GM12878 (cell line): ENCODE measurements at regions not wholly inside any gene's neighbourhood (a gene's known extent, or its start where the extent isn't known, plus 50 kb on each side); places are given as distances from the start of the nearest gene placed in this dataset.

Source experiments
- ATAC-seq: fragments of 200-7000 bp; cut with Tn5 transposase; 3 replicates; pipeline ENCODE4 v1.9.1; 2020; ENCODE audit warnings: mild to moderate bottlenecking, moderate library complexity
- BruUV-seq: library from RNA; stranded (reverse); fragments of 400-500 nt; replicated peaks from 2 replicates; lab custom pipeline; 2021; lab: Mats Ljungman, UMichigan
- CTCF ChIA-PET: fragments of 300-600 bp; sonication (Branson Sonifier 250); formaldehyde crosslinking; extraction: SDS; loops from one replicate; lab custom pipeline; 2021; ENCODE audit warnings: inconsistent platforms; lab: Yijun Ruan, JAX
- POLR2A ChIA-PET: fragments of 350-600 bp; formaldehyde crosslinking; extraction: SDS; loops from one replicate; lab custom pipeline; 2021; ENCODE audit warnings: inconsistent platforms; lab: Charles Lee
- RAD21 ChIA-PET: fragments of 300-600 bp; sonication (Branson Sonifier 250); formaldehyde crosslinking; loops from one replicate; lab custom pipeline; 2023; ENCODE audit warnings: antibody characterized with exemption; ENCODE audit not compliant: unreplicated experiment; lab: Charles Lee
- SMC1A ChIA-PET: fragments of 300-600 bp; sonication (Branson Sonifier 250); formaldehyde crosslinking; loops from one replicate; lab custom pipeline; 2023; ENCODE audit not compliant: unreplicated experiment, uncharacterized antibody; lab: Charles Lee
- DNase-seq: peaks from one replicate; pipeline ENCODE4 v3.0.0-alpha.2; 2011; ENCODE audit warnings: low read depth, low spot score
- FAIRE-seq: peaks from 3 replicates; lab custom pipeline; 2011; peaks lifted over from hg19 to GRCh38; lab: Jason Lieb, UNC
- H2AFZ ChIP-seq: 2 replicates; pipeline ENCODE4 v1.6.0; 2011; ENCODE audit warnings: low read depth, low read length, control low read depth; ENCODE audit not compliant: control insufficient read depth
- H3K27ac ChIP-seq: 2 replicates; pipeline ENCODE4 v1.5.1; 2011; ENCODE audit warnings: control low read depth; ENCODE audit not compliant: control insufficient read depth, insufficient read depth
- H3K27me3 ChIP-seq, 2 experiments: replicated peaks in 1 of 2; 2 replicates each; pipeline versions ENCODE4 v1.6.0 to v1.6.1; 2011; ENCODE audit warnings: low read length in 1 of 2; ENCODE audit not compliant: control insufficient read depth in 2 of 2, insufficient read depth in 2 of 2
- H3K36me3 ChIP-seq, 2 experiments: 2 replicates each; pipeline ENCODE4 v1.5.1; 2011; ENCODE audit warnings: low read length in 1 of 2; ENCODE audit not compliant: control insufficient read depth in 2 of 2, insufficient read depth in 2 of 2
- H3K4me1 ChIP-seq: 2 replicates; pipeline ENCODE4 v1.6.1; 2011; ENCODE audit warnings: mild to moderate bottlenecking, low read length, moderate library complexity, mixed read lengths; ENCODE audit not compliant: control insufficient read depth, insufficient read depth
- H3K4me2 ChIP-seq: 2 replicates; pipeline ENCODE4 v1.6.0; 2011; ENCODE audit warnings: control low read depth; ENCODE audit not compliant: control insufficient read depth, insufficient read depth
- H3K4me3 ChIP-seq: fragments of 200-600 bp; sonication (generic); 2 replicates; pipeline ENCODE4 v1.5.1; 2016
- H3K79me2 ChIP-seq: 2 replicates; pipeline ENCODE4 v1.6.0; 2011; ENCODE audit warnings: low read length; ENCODE audit not compliant: control insufficient read depth, insufficient read depth
- H3K9ac ChIP-seq: 2 replicates; pipeline ENCODE4 v1.8.0; 2011; ENCODE audit warnings: low read length, control low read depth, mixed read lengths; ENCODE audit not compliant: control insufficient read depth, insufficient read depth
- H3K9me3 ChIP-seq: replicated peaks from 3 replicates; pipeline ENCODE4 v1.5.1; 2011; ENCODE audit warnings: mild to moderate bottlenecking, low read length; ENCODE audit not compliant: control insufficient read depth, insufficient read depth
- H4K20me1 ChIP-seq: 2 replicates; pipeline ENCODE4 v1.6.0; 2011; ENCODE audit not compliant: control insufficient read depth, insufficient read depth
- BHLHE40 ChIP-seq, 2 experiments: fragments of 450-650 bp in 1 of 2; IDR thresholded peaks; 2 replicates each; pipeline ENCODE4 v1.6.1; 2011 to 2017; ENCODE audit warnings: low read depth in 2 of 2, borderline replicate concordance in 1 of 2, improper control_type of control experiment in 1 of 2, low read length in 1 of 2, mild to moderate bottlenecking in 1 of 2
- DPF2 ChIP-seq: fragments of 450-650 bp; IDR thresholded peaks from 2 replicates; pipeline ENCODE4 v1.6.1; 2017; ENCODE audit warnings: mild to moderate bottlenecking
- FOXM1 ChIP-seq: IDR thresholded peaks from 2 replicates; pipeline ENCODE4 v1.6.1; 2012; ENCODE audit warnings: low read depth, mild to moderate bottlenecking, inconsistent platforms, low read length, moderate library complexity
- GATAD2B ChIP-seq: fragments of 450-650 bp; conservative IDR thresholded peaks from 2 replicates; pipeline ENCODE4 v1.6.1; 2017; ENCODE audit warnings: low read depth, mild to moderate bottlenecking, moderate library complexity
- IKZF1 ChIP-seq: fragments of 450-650 bp; conservative IDR thresholded peaks from 2 replicates; pipeline ENCODE4 v1.6.1; 2017; ENCODE audit warnings: antibody characterized with exemption, mild to moderate bottlenecking
- LARP7 ChIP-seq: fragments of 450-650 bp; IDR thresholded peaks from 2 replicates; pipeline ENCODE4 v1.6.1; 2017; ENCODE audit warnings: mild to moderate bottlenecking
- MEF2B ChIP-seq: fragments of 450-650 bp; IDR thresholded peaks from 2 replicates; pipeline ENCODE4 v1.6.1; 2018; ENCODE audit warnings: mild to moderate bottlenecking, moderate library complexity; ENCODE audit not compliant: partially characterized antibody, poor library complexity, severe bottlenecking
- NBN ChIP-seq: fragments of 450-650 bp; IDR thresholded peaks from 2 replicates; pipeline ENCODE4 v1.6.1; 2016
- POU2F2 ChIP-seq: IDR thresholded peaks from 3 replicates; pipeline ENCODE4 v1.6.1; 2011; ENCODE audit warnings: low read depth, mild to moderate bottlenecking, low read length, borderline replicate concordance
- RAD21 ChIP-seq: IDR thresholded peaks from 2 replicates; pipeline ENCODE4 v1.6.1; 2011; ENCODE audit warnings: mild to moderate bottlenecking, low read depth, low read length, moderate library complexity; ENCODE audit not compliant: insufficient read depth
- SMARCA5 ChIP-seq: fragments of 450-650 bp; IDR thresholded peaks from 2 replicates; pipeline ENCODE4 v1.6.1; 2017; ENCODE audit warnings: mild to moderate bottlenecking
- SMC3 ChIP-seq: IDR thresholded peaks from 2 replicates; pipeline ENCODE4 v1.6.1; 2011; ENCODE audit warnings: low read length, improper control_type of control experiment, borderline replicate concordance
- TCF12 ChIP-seq: IDR thresholded peaks from 2 replicates; pipeline ENCODE4 v1.6.1; 2011; ENCODE audit warnings: low read depth, mild to moderate bottlenecking, low read length
- YY1 ChIP-seq: IDR thresholded peaks from 2 replicates; pipeline ENCODE4 v1.6.1; 2011; ENCODE audit warnings: low read depth, mild to moderate bottlenecking, low read length
- WGBS: methylation state at CpG from one replicate; pipeline ENCODE4 v1.1.6; 2016; ENCODE audit warnings: low lambda C conversion rate; ENCODE audit not compliant: insufficient replicate concordance, insufficient coverage; ENCODE audit errors: missing lambda C conversion rate; 5-methylcytosine and 5-hydroxymethylcytosine counted together
- in situ Hi-C: fragments of 300-500 bp; cut with MboI; formaldehyde crosslinking; loops from 9 replicates; pipeline ENCODE4 v1.14.3; 2018; ENCODE audit warnings: mixed read lengths
- intact Hi-C: fragments of 100-400 bp; cut with micrococcal nuclease; formaldehyde crosslinking; loops from one replicate; pipeline ENCODE4 v1.14.2; 2022; ENCODE audit not compliant: unreplicated experiment
- TF ChIP-seq, protein P1 (sequence below), 3 experiments: IDR thresholded peaks in 2 of 3; conservative IDR thresholded peaks in 1 of 3; 2 replicates each; pipeline ENCODE4 v1.5.1; 2011; ENCODE audit warnings: low read depth in 3 of 3, low read length in 3 of 3, mild to moderate bottlenecking in 3 of 3, control low read depth in 2 of 3, moderate library complexity in 2 of 3, inconsistent platforms in 1 of 3, mixed read lengths in 1 of 3; ENCODE audit not compliant: control insufficient read depth in 2 of 3, insufficient read depth in 1 of 3; ENCODE audit errors: extremely low read depth in 1 of 3

DNA sequence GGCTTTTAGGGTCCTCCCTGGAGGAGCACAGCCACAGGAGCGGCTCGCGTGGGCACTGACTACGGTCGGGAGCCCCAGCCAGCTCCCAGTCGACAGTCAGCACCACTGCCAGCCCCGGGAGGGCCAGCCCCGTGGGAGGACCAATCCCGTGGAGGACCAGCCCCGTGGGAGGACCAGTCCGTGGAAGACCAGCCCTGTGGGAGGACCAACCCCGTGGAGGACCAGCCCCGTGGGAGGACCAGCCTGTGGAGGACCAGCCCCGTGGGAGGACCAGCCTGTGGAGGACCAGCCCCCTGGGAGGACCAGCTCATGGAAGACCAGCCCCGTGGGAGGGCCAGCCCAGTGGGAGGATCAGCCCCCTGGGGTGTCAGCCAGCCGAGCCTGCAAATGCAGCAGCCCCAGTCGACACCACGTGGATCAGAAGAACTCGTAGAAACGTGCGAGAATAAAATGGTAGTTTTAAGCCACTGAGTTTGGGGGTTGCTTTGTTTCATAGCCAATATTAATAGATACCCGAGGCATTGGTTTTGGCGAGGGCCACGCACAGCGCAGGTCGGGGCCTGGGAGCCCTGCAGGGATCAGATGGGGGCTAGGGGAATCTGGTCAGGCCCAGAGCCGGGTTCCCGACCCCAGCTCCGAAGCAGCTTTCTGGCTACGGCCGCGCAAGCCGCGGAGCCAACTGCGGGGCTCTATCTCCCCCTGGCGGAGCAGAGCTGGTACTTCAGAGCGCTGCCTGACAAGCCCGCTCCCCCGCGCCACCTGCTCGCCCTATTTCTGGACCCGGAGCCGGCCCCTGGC, 73.0 kb downstream of the TEX51 start:
- Histone ChIP-seq H4K20me1 (no peaks in the 10 kb centered on the region), H3K4me3 (no peak overlapping the region), H3K36me3 (no peaks in the 10 kb centered on the region), H3K4me2 (peak overlapping the region; percentile 7; the same call in 1 of the 2 replicates)
- SMC1A ChIA-PET, result interaction anchor here (0.7 to 2.4 kb wide), 7 partner anchors 12 to 444 kb away, joined by 3 to 7 read pairs (median 3); no protein-coding TSS in a partner anchor
- no peak for FAIRE-seq
- BruUV-seq, result no TSS peak
- RAD21 ChIA-PET, result interaction anchor here (0.8 to 1.7 kb wide), 13 partner anchors 14 to 443 kb away, joined by 3 to 15 read pairs (median 4); no protein-coding TSS in a partner anchor
- POLR2A ChIA-PET, result no interaction called here
- CTCF ChIA-PET, result interaction anchor here (0.6 to 2.9 kb wide), 42 partner anchors 9 to 1227 kb away, joined by 3 to 25 read pairs (median 4); no protein-coding TSS in a partner anchor
- TF ChIP-seq YY1 (peak; percentile 45; the same call in 1 of the 2 replicates), TCF12 (peak; percentile 55; the same call in 1 of the 2 replicates), BHLHE40 (IDR thresholded peaks at IDR 0.05; ENCODE audit: borderline replicate concordance in 1 of 2, low read depth in 2 of 2, low read length in 1 of 2) (peak; percentile 17 to 52; a peak in 1 of 4 replicates), IKZF1 (0 out of 2 replicates have a peak, but pooled peaks have one; percentile 19), SMC3 (peak; percentile 79), NBN (0 out of 2 replicates have a peak, but pooled peaks have one; percentile 15), FOXM1 (no peak), SMARCA5 (0 out of 2 replicates have a peak, but pooled peaks have one; percentile 48), LARP7 (no peak; the same call in 1 of the 2 replicates), MEF2B (no peak), DPF2 (peak; percentile 31; the same call in 1 of the 2 replicates), RAD21 (peak; percentile 68), POU2F2 (0 out of 3 replicates have a peak, but pooled peaks have one; percentile 28), GATAD2B (peak; percentile 53; the same call in 1 of the 2 replicates)
- TF ChIP-seq, protein P1, sequence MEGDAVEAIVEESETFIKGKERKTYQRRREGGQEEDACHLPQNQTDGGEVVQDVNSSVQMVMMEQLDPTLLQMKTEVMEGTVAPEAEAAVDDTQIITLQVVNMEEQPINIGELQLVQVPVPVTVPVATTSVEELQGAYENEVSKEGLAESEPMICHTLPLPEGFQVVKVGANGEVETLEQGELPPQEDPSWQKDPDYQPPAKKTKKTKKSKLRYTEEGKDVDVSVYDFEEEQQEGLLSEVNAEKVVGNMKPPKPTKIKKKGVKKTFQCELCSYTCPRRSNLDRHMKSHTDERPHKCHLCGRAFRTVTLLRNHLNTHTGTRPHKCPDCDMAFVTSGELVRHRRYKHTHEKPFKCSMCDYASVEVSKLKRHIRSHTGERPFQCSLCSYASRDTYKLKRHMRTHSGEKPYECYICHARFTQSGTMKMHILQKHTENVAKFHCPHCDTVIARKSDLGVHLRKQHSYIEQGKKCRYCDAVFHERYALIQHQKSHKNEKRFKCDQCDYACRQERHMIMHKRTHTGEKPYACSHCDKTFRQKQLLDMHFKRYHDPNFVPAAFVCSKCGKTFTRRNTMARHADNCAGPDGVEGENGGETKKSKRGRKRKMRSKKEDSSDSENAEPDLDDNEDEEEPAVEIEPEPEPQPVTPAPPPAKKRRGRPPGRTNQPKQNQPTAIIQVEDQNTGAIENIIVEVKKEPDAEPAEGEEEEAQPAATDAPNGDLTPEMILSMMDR (IDR thresholded peaks at IDR 0.05 in 2 of 3, conservative IDR thresholded peaks at IDR 0.05 in 1 of 3; ENCODE audit: control insufficient read depth in 2 of 3, extremely low read depth in 1 of 3, insufficient read depth in 1 of 3, low read depth in 3 of 3, low read length in 3 of 3), result peak; percentile 80 to 97 (median 89)
- TF ChIP-seq, all 136 proteins: peak for 12
- DNase-seq, result no peak
- Histone ChIP-seq H3K4me1 (no peaks in the 10 kb centered on the region), H2AFZ (peak overlapping the region; percentile 33; the same call in 1 of the 2 replicates), H3K27ac (no peak overlapping the region), H3K27me3 (peaks cover 0 to 3% of the 10 kb centered on the region in 2 experiments; a peak in 3 of 4 replicates), H3K79me2 (no peaks in the 10 kb centered on the region), H3K9ac (no peak overlapping the region), H3K9me3 (no peaks in the 10 kb centered on the region)
- 9% methylated on average over 39 of the region's 43 CpGs for WGBS
- intact Hi-C loops, result loop anchor here (1.0 to 5.0 kb wide), 4 partner anchors 66 to 443 kb away; no protein-coding TSS in a partner anchor
- in situ Hi-C loops, result no loop called here
- peak; percentile 96 for ATAC-seq
